ACC112 (cell line): ENCODE measurements at regions not wholly inside any gene's neighbourhood (a gene's known extent, or its start where the extent isn't known, plus 50 kb on each side); places are given as distances from the start of the nearest gene placed in this dataset.

Source experiments
- H2AFZ ChIP-seq: fragments of 200-600 bp; sonication (generic); one replicate; pipeline ENCODE4 v1.6.0; 2017; ENCODE audit warnings: antibody characterized with exemption, low read length; ENCODE audit not compliant: unreplicated experiment
- H3K27ac ChIP-seq: fragments of 200-600 bp; sonication (generic); 2 replicates; pipeline ENCODE4 v1.5.1; 2014; ENCODE audit warnings: low read depth, mild to moderate bottlenecking, antibody characterized with exemption, low read length, moderate library complexity
- H3K27me3 ChIP-seq: fragments of 200-600 bp; sonication (generic); 2 replicates; pipeline ENCODE4 v1.6.1; 2014; ENCODE audit warnings: mild to moderate bottlenecking, antibody characterized with exemption, low read length, moderate library complexity, mixed read lengths; ENCODE audit not compliant: insufficient read depth
- H3K36me3 ChIP-seq: fragments of 200-600 bp; sonication (generic); 2 replicates; pipeline ENCODE4 v1.6.1; 2016; ENCODE audit warnings: mild to moderate bottlenecking, antibody characterized with exemption, low read length, moderate library complexity, mixed read lengths; ENCODE audit not compliant: insufficient read depth
- H3K4me1 ChIP-seq: fragments of 200-600 bp; sonication (generic); one replicate; pipeline ENCODE4 v1.6.1; 2016; ENCODE audit warnings: low read length, mixed read lengths; ENCODE audit not compliant: insufficient read depth, unreplicated experiment, control insufficient read depth
- H3K4me3 ChIP-seq: fragments of 200-600 bp; sonication (generic); 2 replicates; pipeline ENCODE4 v1.5.1; 2014; ENCODE audit warnings: mild to moderate bottlenecking, low read depth, low read length
- H3K79me2 ChIP-seq: fragments of 200-600 bp; sonication (generic); one replicate; pipeline ENCODE4 v1.6.0; 2016; ENCODE audit warnings: low read length; ENCODE audit not compliant: control insufficient read depth, unreplicated experiment, insufficient read depth

DNA sequence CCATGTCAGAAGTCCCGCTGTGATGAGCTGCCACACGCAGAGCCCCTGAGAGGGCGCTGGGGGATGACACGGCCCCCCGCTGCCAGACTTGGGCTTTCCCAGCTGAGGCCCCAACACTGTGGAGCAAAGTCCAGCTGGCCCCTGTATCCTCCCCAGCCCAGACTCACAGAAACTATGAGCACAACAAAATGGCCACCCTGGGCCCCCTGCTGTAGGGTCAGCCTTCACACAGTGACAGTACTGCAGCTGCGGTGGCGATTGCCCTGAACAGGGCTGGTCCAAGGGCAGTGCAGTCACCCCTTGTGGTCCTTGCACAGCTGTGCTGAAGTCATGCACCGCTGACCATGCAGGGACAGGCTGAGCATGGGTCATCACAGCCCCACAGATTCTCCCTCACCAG, 78.2 kb upstream of the CST7 start:
- Histone ChIP-seq H3K27ac (no peak overlapping the region), H3K4me3 (no peak overlapping the region), H3K36me3 (no peaks in the 10 kb centered on the region), H2AFZ (no peak overlapping the region), H3K27me3 (0 out of 2 replicates have a peak, but pooled peaks cover 4% of the 10 kb centered on the region), H3K4me1 (no peaks in the 10 kb centered on the region), H3K79me2 (no peaks in the 10 kb centered on the region)

DNA sequence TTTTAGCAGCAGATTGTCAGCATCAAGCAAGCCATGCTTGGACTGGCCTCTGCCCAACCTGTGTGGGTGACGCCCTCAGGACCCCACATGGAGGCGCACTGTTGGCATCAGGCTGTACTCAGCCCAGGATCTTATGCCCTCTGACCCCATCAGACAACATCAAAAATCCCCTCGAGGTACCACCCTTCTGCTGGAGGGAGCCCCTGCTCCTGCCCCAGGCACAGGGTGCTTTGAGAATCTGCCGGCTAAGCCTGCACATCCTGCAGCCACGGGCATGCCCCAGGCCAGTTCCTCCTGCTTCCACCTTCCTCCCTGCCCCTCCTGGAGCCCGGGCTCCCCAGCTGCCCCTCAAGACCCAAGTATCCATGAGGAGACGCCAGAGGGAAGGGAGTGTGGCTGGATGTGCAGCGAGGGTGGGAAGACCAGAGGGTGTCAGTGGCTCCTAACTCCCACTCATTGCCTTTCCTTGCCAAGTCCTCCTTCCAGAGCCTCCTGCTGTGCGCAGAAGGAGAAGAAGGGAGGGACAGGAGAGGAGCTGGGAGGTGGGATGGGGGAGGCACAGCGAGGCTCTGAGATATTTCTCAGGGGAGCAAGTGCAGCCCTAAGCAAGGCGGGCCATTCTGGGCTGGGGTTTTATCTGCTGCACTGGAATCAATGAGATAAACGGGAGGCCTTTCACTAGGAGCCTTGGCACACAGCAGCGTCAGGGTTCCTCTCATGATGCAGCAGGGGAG, 77.4 kb upstream of the CST7 start:
- Histone ChIP-seq H3K4me3 (no peak overlapping the region), H3K27ac (no peak overlapping the region), H3K36me3 (no peaks in the 10 kb centered on the region)

DNA sequence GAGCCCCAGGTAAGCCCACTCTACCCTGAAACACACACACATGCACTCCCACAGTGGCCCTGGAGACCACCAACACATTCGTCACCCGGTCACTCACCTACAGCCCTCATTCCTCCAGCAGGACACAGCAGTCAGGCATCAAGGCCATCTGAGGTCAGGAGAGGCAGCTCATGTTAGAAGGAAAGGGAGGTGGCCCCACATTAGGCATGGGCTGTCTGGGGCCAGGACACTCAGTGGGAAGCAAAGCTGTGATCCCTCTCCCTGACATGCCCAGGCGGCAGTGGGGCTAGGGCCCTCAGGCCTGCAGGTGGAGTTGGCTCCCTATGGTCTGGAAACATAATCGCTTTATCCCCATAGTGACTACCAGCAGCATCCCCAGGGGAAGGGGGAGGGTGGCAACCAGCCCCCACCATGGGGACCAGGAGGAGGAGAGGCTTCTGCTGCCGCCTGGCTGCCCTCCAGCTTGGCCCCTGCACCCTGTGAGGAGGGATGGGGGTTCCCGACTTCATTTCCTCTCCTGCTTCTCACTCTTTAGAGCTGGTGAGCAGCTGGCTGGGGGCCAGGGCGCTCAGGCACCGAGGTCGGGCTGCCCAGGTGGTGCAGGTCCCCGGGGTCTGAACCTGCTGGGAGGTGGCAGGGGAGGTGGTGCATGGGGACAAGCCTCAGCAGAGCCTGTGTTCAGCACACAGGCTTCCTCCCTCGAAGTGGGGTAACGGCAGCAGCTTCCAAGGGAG, 76.6 kb upstream of the CST7 start:
- no peaks in the 10 kb centered on the region for H3K36me3 ChIP-seq
- H3K79me2 ChIP-seq, result no peaks in the 10 kb centered on the region
- H3K4me1 ChIP-seq, result no peaks in the 10 kb centered on the region
- no peak overlapping the region for H2AFZ ChIP-seq
- no peak overlapping the region for H3K4me3 ChIP-seq
- H3K27ac ChIP-seq, result no peak overlapping the region
- H3K27me3 ChIP-seq, result 0 out of 2 replicates have a peak, but pooled peaks cover 4% of the 10 kb centered on the region

More for the DNA sequence above, 77.4 kb upstream of the CST7 start:
- Histone ChIP-seq H2AFZ (no peak overlapping the region), H3K27me3 (0 out of 2 replicates have a peak, but pooled peaks cover 4% of the 10 kb centered on the region), H3K4me1 (no peaks in the 10 kb centered on the region), H3K79me2 (no peaks in the 10 kb centered on the region)

DNA sequence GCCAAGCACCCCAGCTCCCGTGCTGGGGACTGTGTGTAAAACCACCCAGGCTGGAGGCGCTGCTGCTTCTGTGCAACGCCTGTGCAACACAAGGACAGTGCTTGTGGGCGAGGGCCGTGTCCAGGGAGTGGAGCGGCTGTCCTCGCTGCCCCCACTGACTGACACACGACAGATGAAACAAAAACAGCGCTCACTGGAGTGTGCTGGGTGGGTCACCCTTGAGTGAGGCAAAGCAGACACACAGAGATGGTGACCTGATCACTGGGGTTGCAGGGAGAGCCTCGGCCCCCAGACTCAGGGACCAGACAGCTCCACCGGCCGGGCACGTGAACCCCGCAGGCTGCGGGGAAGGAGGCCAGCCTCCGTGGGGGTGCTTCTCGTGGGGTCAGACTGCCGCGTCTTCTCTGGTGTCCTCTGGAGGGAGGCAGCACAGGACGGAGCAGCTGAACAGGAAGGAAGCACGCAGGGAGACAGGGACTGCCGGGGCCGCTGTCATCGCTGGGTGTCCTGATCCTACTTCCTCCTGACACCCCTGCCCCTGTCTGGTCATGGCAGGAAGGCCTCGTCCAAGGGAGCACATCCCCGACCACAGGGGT, 75.9 kb upstream of the CST7 start:
- Histone ChIP-seq H2AFZ (no peak overlapping the region), H3K27ac (no peak overlapping the region), H3K4me1 (no peaks in the 10 kb centered on the region), H3K36me3 (no peaks in the 10 kb centered on the region), H3K4me3 (no peak overlapping the region), H3K27me3 (0 out of 2 replicates have a peak, but pooled peaks cover 4% of the 10 kb centered on the region), H3K79me2 (no peaks in the 10 kb centered on the region)

DNA sequence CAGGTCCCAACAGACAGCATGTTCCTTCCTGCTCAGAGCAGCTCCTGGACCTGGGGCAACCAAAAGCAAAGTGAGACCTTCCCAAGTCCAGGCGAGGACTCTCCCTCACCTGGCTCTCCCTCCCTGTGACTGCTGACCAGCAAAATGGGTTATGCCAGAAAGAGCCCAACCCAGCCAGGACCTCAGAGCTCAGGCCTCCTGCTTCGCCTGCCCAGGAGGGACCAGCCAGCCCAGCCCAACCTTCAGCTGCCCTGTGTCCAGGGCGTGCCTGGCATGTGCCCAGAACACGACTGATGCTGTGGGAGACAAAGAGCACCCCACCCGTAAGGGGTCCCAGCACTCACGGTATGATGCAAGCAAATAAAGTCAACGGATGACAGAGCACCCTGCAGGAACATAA, 74.0 kb upstream of the CST7 start:
- Histone ChIP-seq H3K4me1 (no peaks in the 10 kb centered on the region), H3K36me3 (no peaks in the 10 kb centered on the region)

DNA sequence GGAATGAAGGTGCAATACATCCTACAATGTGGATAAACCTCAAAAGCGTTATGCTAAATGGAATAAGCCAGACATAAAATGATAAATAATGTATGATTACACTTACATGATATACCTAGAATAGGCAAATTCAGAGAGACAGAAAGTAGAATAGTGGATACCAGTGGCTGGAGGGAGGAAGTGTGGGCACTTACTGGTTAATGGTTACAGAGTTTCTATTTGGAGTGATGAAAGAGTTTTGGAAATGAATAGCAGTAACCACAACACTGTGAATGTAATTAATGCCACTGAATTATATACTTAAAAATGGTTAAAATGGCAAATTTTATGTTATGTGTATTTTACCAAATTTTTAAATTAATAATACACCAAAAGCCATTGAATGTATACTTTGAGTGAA, 71.4 kb upstream of the CST7 start:
- Histone ChIP-seq H3K79me2 (no peaks in the 10 kb centered on the region), H3K27ac (no peak overlapping the region), H3K27me3 (no peaks in the 10 kb centered on the region; the same call in 1 of the 2 replicates)

More for the DNA sequence above, 74.0 kb upstream of the CST7 start:
- Histone ChIP-seq H3K27me3 (0 out of 2 replicates have a peak, but pooled peaks cover 4% of the 10 kb centered on the region), H2AFZ (no peak overlapping the region), H3K27ac (no peak overlapping the region), H3K79me2 (no peaks in the 10 kb centered on the region), H3K4me3 (no peak overlapping the region)

DNA sequence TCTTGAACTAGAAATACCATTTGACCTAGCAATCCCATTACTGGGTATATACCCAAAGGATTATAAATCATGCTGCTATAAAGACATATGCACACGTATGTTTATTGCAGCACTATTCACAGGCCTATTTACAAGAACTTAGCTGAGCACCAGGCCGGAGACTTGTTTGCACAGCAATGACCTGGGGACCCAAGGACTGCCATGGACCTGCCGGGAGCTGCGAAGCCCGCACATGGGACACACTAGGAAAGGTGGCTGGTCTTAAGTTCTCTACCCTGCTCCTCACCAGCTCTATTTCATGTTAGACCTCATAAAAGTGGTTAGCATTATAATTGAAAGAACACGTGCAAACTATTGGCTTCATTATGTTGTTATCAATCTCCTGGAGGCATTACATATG, 70.4 kb upstream of the CST7 start:
- H2AFZ ChIP-seq, result no peak overlapping the region
- H3K4me3 ChIP-seq, result no peak overlapping the region
- no peaks in the 10 kb centered on the region for H3K4me1 ChIP-seq
- no peaks in the 10 kb centered on the region for H3K79me2 ChIP-seq
- H3K27ac ChIP-seq, result no peak overlapping the region
- peaks cover 8% of the 10 kb centered on the region for H3K27me3 ChIP-seq
- no peaks in the 10 kb centered on the region for H3K36me3 ChIP-seq

More for the DNA sequence above, 71.4 kb upstream of the CST7 start:
- Histone ChIP-seq H3K4me3 (no peak overlapping the region), H3K36me3 (no peaks in the 10 kb centered on the region), H3K4me1 (no peaks in the 10 kb centered on the region), H2AFZ (no peak overlapping the region)

DNA sequence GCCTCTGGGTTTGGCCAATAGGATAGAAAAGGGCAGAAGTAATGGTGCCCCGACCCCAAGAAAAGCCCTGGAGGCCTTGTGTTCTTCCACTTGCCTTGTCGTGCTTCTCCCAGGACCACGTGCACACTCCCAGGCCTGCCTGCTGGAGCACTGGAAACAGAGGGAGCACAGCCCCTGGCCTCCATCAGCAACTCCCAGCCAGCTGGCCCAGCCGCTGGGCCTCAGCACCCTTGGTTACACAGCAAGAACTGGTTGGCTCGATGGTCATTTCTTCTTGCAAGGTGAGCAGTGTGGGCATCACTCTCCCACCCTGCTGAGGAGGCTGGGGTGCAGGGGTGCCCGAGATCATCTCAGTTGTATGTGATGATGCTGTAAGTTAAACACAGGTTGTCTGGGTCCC, 69.2 kb upstream of the CST7 start:
- H3K4me3 ChIP-seq, result no peak overlapping the region
- no peak overlapping the region for H2AFZ ChIP-seq
- H3K4me1 ChIP-seq, result no peaks in the 10 kb centered on the region
- H3K79me2 ChIP-seq, result no peaks in the 10 kb centered on the region
- H3K36me3 ChIP-seq, result no peaks in the 10 kb centered on the region
- peaks cover 17% of the 10 kb centered on the region for H3K27me3 ChIP-seq
- H3K27ac ChIP-seq, result no peak overlapping the region

DNA sequence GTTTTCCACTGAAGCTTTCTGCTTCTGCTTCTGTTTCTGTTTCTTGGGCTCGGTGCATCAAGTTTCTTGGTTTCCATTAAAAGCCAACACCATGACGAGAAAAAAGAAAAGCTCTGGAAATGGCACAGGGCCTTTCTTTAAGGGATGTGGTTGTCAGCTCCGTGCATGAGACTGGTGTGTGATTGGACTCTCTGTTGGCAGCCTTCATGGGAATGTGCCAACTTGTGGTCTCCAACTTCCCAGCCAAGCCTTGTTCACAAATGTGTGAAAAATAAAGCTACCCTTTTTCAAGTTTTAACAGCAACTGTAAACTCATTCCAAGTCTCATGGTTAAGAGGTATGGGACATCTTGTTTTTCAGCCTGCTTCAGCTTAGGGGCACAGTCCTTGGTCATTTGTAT, 68.7 kb upstream of the CST7 start:
- no peak overlapping the region for H2AFZ ChIP-seq
- no peaks in the 10 kb centered on the region for H3K79me2 ChIP-seq
- H3K27me3 ChIP-seq, result peaks cover 21% of the 10 kb centered on the region
- no peaks in the 10 kb centered on the region for H3K4me1 ChIP-seq
- H3K4me3 ChIP-seq, result no peak overlapping the region
- H3K36me3 ChIP-seq, result no peaks in the 10 kb centered on the region
- H3K27ac ChIP-seq, result no peak overlapping the region

DNA sequence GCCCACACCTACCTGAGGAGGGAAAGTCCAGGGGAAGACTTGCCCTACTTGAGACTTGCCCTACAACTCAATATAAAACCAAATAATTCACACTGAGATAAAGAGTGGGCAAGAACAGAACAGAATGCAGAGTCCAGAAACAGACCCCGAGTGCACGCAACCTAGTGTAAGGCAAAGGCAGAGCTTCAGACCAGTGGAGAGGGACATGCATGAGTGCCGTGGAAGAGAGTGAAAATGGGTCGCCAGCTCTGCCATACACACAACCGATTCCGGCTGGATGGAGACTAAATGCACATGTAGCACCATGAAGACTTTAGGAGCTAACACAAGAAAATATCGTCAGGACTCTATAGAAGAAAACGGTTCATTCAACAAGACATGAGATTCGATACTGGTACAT, 58.8 kb upstream of the CST7 start:
- Histone ChIP-seq H3K27me3 (peaks cover 30% of the 10 kb centered on the region), H3K27ac (no peak overlapping the region)

More for the DNA sequence above, 58.8 kb upstream of the CST7 start:
- no peaks in the 10 kb centered on the region for H3K79me2 ChIP-seq
- H2AFZ ChIP-seq, result no peak overlapping the region
- no peaks in the 10 kb centered on the region for H3K36me3 ChIP-seq
- H3K4me3 ChIP-seq, result no peak overlapping the region
- H3K4me1 ChIP-seq, result no peaks in the 10 kb centered on the region
